ENCODE measurements at regions not wholly inside any gene's neighbourhood (a gene's known extent, or its start where the extent isn't known, plus 50 kb on each side); places are given as distances from the start of the nearest gene placed in this dataset.

GRCh38 chr18:38664929-38665328 is 1099.3 kb upstream of the CELF4 start:
- DNase-seq (ENCODE audit: low read depth): no peak
- TF ChIP-seq CTCF (conservative IDR thresholded peaks at IDR 0.05; ENCODE audit: low read depth, low read length): no peak
- no peak overlapping the region for H3K4me3 ChIP-seq (ENCODE audit: low read depth, low read length)

DNA sequence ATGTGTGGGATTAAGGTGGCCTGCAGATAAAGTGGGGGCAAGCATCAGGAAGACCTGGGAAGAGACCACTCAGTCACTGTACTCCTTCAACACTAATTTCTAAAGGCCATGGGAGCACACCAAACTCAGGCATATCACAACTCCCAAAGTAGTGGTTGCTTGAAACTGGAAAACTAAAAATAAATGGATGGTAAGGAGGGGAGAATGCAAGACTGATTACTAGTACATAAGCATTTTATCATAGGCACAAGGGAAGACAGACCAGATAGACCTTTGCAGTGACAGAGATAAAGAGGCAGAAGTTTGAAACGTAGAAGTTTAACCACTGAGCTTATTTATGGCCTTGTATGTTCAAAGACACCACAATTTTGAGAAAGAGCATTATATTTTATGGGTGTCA is 1098.1 kb upstream of the CELF4 start:
- DNase-seq (ENCODE audit: low read depth): no peak
- H3K4me3 ChIP-seq (ENCODE audit: low read depth, low read length): no peak overlapping the region
- no peak for TF ChIP-seq CTCF (conservative IDR thresholded peaks at IDR 0.05; ENCODE audit: low read depth, low read length)

GRCh38 chr18:38663270-38663669 is 1097.7 kb upstream of the CELF4 start:
- no peak for TF ChIP-seq CTCF (conservative IDR thresholded peaks at IDR 0.05; ENCODE audit: low read depth, low read length)

GRCh38 chr18:38654946-38655345 is 1089.3 kb upstream of the CELF4 start:
- TF ChIP-seq CTCF (conservative IDR thresholded peaks at IDR 0.05; ENCODE audit: low read depth, low read length): no peak
- no peak for DNase-seq (ENCODE audit: low read depth)
- H3K4me3 ChIP-seq (ENCODE audit: low read depth, low read length): no peak overlapping the region

More at GRCh38 chr18:38663270-38663669, 1097.7 kb upstream of the CELF4 start:
- H3K4me3 ChIP-seq (ENCODE audit: low read depth, low read length): no peak overlapping the region
- DNase-seq (ENCODE audit: low read depth): no peak

DNA sequence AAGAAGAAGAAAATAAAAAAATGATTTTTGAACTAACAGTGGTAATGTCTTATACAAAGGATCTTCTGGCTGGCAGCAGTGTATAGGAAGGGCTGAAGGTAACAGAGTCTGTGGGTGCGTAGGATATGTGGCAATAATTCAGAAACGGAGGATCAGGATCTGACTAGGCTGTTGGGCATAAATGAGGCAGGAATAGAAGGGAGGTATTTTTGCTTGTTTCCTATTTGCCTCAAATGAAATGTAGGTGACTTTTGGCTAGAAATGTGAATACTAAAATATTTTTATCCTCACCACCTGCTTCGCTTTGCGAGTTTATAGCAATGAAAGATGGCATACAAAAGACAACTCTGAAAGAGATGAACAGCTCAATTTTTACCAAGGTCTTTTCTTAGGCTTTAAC is 1086.1 kb upstream of the CELF4 start:
- no peak for DNase-seq (ENCODE audit: low read depth)
- TF ChIP-seq CTCF (conservative IDR thresholded peaks at IDR 0.05; ENCODE audit: low read depth, low read length): no peak
- H3K4me3 ChIP-seq (ENCODE audit: low read depth, low read length): no peak overlapping the region

GRCh38 chr18:38648179-38648578 is 1082.6 kb upstream of the CELF4 start:
- DNase-seq (ENCODE audit: low read depth): no peak
- no peak overlapping the region for H3K4me3 ChIP-seq (ENCODE audit: low read depth, low read length)
- TF ChIP-seq CTCF (conservative IDR thresholded peaks at IDR 0.05; ENCODE audit: low read depth, low read length): no peak

GRCh38 chr18:38646296-38646695 is 1080.7 kb upstream of the CELF4 start:
- DNase-seq (ENCODE audit: low read depth): no peak
- TF ChIP-seq CTCF (conservative IDR thresholded peaks at IDR 0.05; ENCODE audit: low read depth, low read length): no peak
- H3K4me3 ChIP-seq (ENCODE audit: low read depth, low read length): no peak overlapping the region
